ENCODE measurements at regions not wholly inside any gene's neighbourhood (a gene's known extent, or its start where the extent isn't known, plus 50 kb on each side); places are given as distances from the start of the nearest gene placed in this dataset.

GRCh38 chr3:27865731-27866130 lies 143.6 kb upstream of the EOMES start:
- no peak for TF ChIP-seq CTCF (IDR thresholded peaks at IDR 0.05)
- no peak for TF ChIP-seq POLR2A (IDR thresholded peaks at IDR 0.05)

Data from uterus (tissue), 2 donors.